ENCODE measurements at regions not wholly inside any gene's neighbourhood (a gene's known extent, or its start where the extent isn't known, plus 50 kb on each side); places are given as distances from the start of the nearest gene placed in this dataset.

DNA sequence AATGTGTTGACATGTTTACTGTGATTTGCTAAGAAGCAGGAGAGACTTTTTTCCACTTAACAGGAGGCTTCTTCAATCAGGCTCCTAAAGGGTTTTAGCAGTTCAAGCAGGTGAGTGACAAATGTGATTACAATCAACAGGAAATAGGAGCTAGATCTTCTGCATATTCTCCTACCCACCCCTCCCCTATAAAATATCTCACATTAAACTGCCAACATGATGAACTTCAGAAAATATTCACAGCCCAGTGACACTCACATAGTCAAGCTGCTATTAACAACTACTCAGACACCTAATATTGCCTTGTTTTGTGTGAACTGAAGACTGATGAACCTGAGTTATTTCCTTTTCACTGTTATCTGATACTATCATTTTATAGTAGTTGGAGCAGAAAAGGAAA lies 55.9 kb upstream of the ANTXR2 start:
- TF ChIP-seq ZNF214 (tag by site-specific recombination; IDR thresholded peaks at IDR 0.05; ENCODE audit: borderline replicate concordance): no peak
- TF ChIP-seq, protein P1, sequence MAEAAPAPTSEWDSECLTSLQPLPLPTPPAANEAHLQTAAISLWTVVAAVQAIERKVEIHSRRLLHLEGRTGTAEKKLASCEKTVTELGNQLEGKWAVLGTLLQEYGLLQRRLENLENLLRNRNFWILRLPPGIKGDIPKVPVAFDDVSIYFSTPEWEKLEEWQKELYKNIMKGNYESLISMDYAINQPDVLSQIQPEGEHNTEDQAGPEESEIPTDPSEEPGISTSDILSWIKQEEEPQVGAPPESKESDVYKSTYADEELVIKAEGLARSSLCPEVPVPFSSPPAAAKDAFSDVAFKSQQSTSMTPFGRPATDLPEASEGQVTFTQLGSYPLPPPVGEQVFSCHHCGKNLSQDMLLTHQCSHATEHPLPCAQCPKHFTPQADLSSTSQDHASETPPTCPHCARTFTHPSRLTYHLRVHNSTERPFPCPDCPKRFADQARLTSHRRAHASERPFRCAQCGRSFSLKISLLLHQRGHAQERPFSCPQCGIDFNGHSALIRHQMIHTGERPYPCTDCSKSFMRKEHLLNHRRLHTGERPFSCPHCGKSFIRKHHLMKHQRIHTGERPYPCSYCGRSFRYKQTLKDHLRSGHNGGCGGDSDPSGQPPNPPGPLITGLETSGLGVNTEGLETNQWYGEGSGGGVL (tag by site-specific recombination; IDR thresholded peaks at IDR 0.05): no peak
- TF ChIP-seq SP7 (tag by site-specific recombination; IDR thresholded peaks at IDR 0.05): no peak
- no peak for TF ChIP-seq ZNF121 (tag by site-specific recombination; IDR thresholded peaks at IDR 0.05)

Measured in HEK293 (cell line).